ENCODE measurements at regions not wholly inside any gene's neighbourhood (a gene's known extent, or its start where the extent isn't known, plus 50 kb on each side); places are given as distances from the start of the nearest gene placed in this dataset.
A peak's percentile ranks its signal among the peaks of the same experiment; 100 is the strongest.
"Not testable (repeated sequence)": the region's sequence is repeated elsewhere in the genome, so short reads cannot be mapped to it uniquely, and the experiment has no call there.

DNA sequence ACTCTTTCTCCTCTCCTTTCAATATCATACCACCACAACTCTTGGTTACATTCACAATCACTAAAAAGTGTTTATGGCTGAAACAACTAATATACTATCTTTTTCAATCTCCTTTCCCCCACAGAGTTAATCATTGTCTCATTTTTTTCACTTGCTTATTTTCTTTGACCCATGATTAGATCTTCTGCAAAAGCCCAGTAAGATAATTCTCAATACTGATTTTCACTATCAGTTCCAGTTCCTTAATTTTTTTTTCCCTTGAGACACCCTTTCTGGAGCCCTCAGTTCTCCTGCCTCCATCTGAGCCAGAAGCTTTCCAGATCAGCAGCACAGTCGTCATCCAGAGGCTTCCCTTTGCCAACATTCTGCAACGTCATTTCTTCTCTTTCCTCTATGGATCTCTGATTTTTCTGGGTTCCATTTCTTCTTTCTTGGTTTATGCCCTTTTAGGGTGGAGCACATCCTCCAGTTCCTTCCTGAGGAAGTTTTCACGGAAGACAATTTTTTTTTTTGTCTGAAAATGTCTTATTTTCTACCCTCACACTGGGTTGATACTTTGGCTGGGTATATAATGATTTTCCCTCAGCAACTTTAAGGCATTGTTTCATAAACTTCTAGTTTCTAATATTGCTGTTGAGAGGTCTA, 88.7 kb upstream of the C15orf39 start:
- no peak overlapping the region for H3K27ac ChIP-seq (ENCODE audit: insufficient read depth, low read length, poor library complexity, severe bottlenecking)

DNA sequence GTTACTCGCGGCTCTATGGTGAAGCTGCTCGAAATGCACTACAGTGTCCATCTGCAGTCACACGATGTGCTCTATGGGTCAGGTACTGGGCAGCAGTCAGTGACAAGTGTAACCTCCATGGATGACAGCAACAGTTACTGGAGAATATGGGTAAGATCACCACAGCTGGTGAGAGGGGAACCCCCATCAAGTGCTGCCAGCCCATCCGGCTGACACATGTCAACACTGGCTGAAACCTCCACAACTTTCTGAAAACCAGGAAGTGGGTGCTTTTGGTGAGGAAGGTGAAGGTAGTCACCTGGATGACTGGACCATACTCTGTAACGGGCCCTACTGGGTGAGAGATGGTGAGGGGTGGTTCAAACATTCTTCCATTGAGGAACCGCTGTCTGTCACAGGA, 87.4 kb upstream of the C15orf39 start:
- DNase-seq (no peak), ATAC-seq (ENCODE audit: low read depth in 2 of 2) (no peak)
- Histone ChIP-seq H3K27ac (ENCODE audit: insufficient read depth, low read length, poor library complexity, severe bottlenecking) (no peak overlapping the region), H3K4me3 (ENCODE audit: low read depth, low read length) (no peak overlapping the region), H3K9me3 (ENCODE audit: control insufficient read depth in 2 of 2, low read length in 2 of 2) (peaks cover 4 to 5% of the 10 kb centered on the region in 2 experiments), H3K27me3 (ENCODE audit: control insufficient read depth, insufficient read depth, low read length) (no peaks in the 10 kb centered on the region), H3K4me1 (ENCODE audit: control insufficient read depth, insufficient read depth, low read length, poor library complexity, severe bottlenecking) (peaks cover 6% of the 10 kb centered on the region), H3K36me3 (ENCODE audit: control insufficient read depth, insufficient read depth, low read length) (no peaks in the 10 kb centered on the region)
- no peaks in the 10 kb centered on the region for H3K27me3 Mint-ChIP-seq
- H3K27ac Mint-ChIP-seq: no peak overlapping the region
- H3K4me1 Mint-ChIP-seq: peaks cover 0 to 14% (median 3%) of the 10 kb centered on the region in 4 donors
- H3K9me3 Mint-ChIP-seq: peaks cover 0 to 12% (median 0%) of the 10 kb centered on the region in 7 donors
- H3K4me3 Mint-ChIP-seq: peak overlapping the region in 1 of 4 donors; percentile 45
- H3K36me3 Mint-ChIP-seq: no peaks in the 10 kb centered on the region

More for the DNA sequence above, 88.7 kb upstream of the C15orf39 start:
- H3K27me3 Mint-ChIP-seq: no peaks in the 10 kb centered on the region
- H3K9me3 Mint-ChIP-seq: peaks cover 0 to 12% (median 0%) of the 10 kb centered on the region in 7 donors
- DNase-seq (no peak), ATAC-seq (ENCODE audit: low read depth in 2 of 2) (no peak)
- Histone ChIP-seq H3K27me3 (ENCODE audit: control insufficient read depth, insufficient read depth, low read length) (no peaks in the 10 kb centered on the region), H3K36me3 (ENCODE audit: control insufficient read depth, insufficient read depth, low read length) (no peaks in the 10 kb centered on the region), H3K4me3 (ENCODE audit: low read depth, low read length) (no peak overlapping the region), H3K4me1 (ENCODE audit: control insufficient read depth, insufficient read depth, low read length, poor library complexity, severe bottlenecking) (peaks cover 20% of the 10 kb centered on the region), H3K9me3 (ENCODE audit: control insufficient read depth in 2 of 2, low read length in 2 of 2) (peaks cover 4 to 5% of the 10 kb centered on the region in 2 experiments)
- H3K4me1 Mint-ChIP-seq: peaks cover 1 to 24% (median 12%) of the 10 kb centered on the region in 4 donors
- H3K4me3 Mint-ChIP-seq: no peak overlapping the region
- peak overlapping the region in 1 of 3 donors; percentile 21 for H3K27ac Mint-ChIP-seq
- H3K36me3 Mint-ChIP-seq: no peaks in the 10 kb centered on the region

DNA sequence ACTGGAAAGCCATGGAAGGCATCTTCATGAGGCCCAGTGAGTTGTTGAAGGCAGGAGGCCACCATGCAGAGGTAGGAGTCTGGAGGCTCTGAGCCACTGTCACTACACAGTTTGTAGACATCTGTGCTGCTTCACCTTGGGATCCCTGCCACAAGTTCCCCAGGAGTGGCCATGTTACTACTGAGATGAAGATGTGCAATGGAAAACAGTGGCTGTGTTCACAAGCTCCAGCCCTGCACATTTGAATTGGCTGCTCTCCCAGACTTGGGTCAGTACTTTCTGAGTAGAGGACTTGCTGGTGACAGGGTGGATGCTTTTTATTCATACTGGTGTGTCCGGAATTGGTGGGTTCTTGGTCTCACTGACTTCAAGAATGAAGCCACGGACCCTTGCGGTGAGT, 86.9 kb upstream of the C15orf39 start:
- Mint-ChIP-seq H3K27ac (no peak overlapping the region), H3K4me1 (peaks cover 0 to 11% (median 2%) of the 10 kb centered on the region in 4 donors), H3K9me3 (peaks cover 0 to 12% (median 0%) of the 10 kb centered on the region in 7 donors), H3K36me3 (no peaks in the 10 kb centered on the region), H3K4me3 (peak overlapping the region in 1 of 4 donors; percentile 45), H3K27me3 (no peaks in the 10 kb centered on the region)
- no peaks in the 10 kb centered on the region for H3K36me3 ChIP-seq (ENCODE audit: control insufficient read depth, insufficient read depth, low read length)
- no peak overlapping the region for H3K4me3 ChIP-seq (ENCODE audit: low read depth, low read length)
- ATAC-seq (ENCODE audit: low read depth in 2 of 2) (no peak), DNase-seq (no peak)
- peaks cover 2% of the 10 kb centered on the region for H3K4me1 ChIP-seq (ENCODE audit: control insufficient read depth, insufficient read depth, low read length, poor library complexity, severe bottlenecking)
- H3K9me3 ChIP-seq (ENCODE audit: control insufficient read depth in 2 of 2, low read length in 2 of 2): peaks cover 4 to 5% of the 10 kb centered on the region in 2 experiments
- no peaks in the 10 kb centered on the region for H3K27me3 ChIP-seq (ENCODE audit: control insufficient read depth, insufficient read depth, low read length)
- H3K27ac ChIP-seq (ENCODE audit: insufficient read depth, low read length, poor library complexity, severe bottlenecking): no peak overlapping the region

DNA sequence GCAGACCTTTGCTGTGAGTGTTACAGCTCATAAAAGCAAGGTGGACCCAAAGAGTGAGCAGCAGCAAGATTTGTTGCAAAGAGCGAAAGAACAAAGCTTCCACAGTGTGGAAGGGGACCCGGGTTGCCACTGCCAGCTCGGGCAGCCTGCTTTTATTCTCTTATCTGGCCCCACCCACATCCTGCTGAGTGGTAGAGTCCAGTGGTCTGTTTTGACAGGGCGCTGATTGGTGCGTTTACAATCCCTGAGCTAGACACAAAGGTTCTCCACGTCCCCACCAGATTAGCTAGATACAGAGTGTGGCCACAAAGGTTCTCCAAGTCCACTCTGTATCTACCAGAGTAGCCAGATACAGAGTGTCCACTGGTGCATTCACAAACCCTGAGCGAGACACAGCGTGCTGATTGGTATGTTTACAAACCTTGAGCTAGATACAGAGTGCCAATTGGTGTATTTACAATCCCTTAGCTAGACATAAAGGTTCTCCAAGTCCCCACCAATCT, 86.2 kb upstream of the C15orf39 start:
- not testable (repeated sequence) for H3K36me3 ChIP-seq (ENCODE audit: control insufficient read depth, insufficient read depth, low read length); ATAC-seq (ENCODE audit: low read depth in 2 of 2); H3K27me3 Mint-ChIP-seq; H3K27ac Mint-ChIP-seq; H3K4me1 Mint-ChIP-seq; H3K36me3 Mint-ChIP-seq; H3K27ac ChIP-seq (ENCODE audit: insufficient read depth, low read length, poor library complexity, severe bottlenecking); DNase-seq; H3K4me3 ChIP-seq (ENCODE audit: low read depth, low read length); H3K4me1 ChIP-seq (ENCODE audit: control insufficient read depth, insufficient read depth, low read length, poor library complexity, severe bottlenecking); H3K4me3 Mint-ChIP-seq; H3K27me3 ChIP-seq (ENCODE audit: control insufficient read depth, insufficient read depth, low read length); H3K9me3 ChIP-seq (ENCODE audit: control insufficient read depth in 2 of 2, low read length in 2 of 2)
- peaks cover 0 to 12% (median 0%) of the 10 kb centered on the region in 7 donors for H3K9me3 Mint-ChIP-seq

DNA sequence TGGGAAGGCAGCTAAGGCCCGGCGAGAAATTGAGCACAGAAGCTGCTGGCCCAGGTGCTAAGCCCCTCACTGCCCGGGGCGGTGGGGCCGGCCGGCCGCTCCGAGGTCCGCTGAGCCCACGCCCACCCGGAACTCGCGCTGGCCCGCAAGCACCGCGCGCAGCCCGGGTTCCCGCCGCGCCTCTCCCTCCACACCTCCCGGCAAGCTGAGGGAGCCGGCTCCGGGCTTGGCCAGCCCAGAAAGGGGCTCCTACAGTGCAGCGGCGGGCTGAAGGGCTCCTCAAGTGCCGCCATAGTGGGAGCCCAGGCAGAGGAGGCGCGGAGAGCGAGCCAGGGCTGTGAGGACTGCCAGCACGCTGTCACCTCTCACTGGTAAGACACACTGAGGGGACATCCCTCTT, 85.5 kb upstream of the C15orf39 start:
- H3K4me3 Mint-ChIP-seq; H3K36me3 Mint-ChIP-seq; H3K9me3 ChIP-seq (ENCODE audit: control insufficient read depth in 2 of 2, low read length in 2 of 2); H3K36me3 ChIP-seq (ENCODE audit: control insufficient read depth, insufficient read depth, low read length); H3K4me1 ChIP-seq (ENCODE audit: control insufficient read depth, insufficient read depth, low read length, poor library complexity, severe bottlenecking); H3K27me3 Mint-ChIP-seq; DNase-seq; H3K4me3 ChIP-seq (ENCODE audit: low read depth, low read length); H3K27me3 ChIP-seq (ENCODE audit: control insufficient read depth, insufficient read depth, low read length); ATAC-seq (ENCODE audit: low read depth in 2 of 2); H3K27ac ChIP-seq (ENCODE audit: insufficient read depth, low read length, poor library complexity, severe bottlenecking); H3K4me1 Mint-ChIP-seq; H3K27ac Mint-ChIP-seq: not testable (repeated sequence)
- H3K9me3 Mint-ChIP-seq: peaks cover 0 to 12% (median 0%) of the 10 kb centered on the region in 7 donors

DNA sequence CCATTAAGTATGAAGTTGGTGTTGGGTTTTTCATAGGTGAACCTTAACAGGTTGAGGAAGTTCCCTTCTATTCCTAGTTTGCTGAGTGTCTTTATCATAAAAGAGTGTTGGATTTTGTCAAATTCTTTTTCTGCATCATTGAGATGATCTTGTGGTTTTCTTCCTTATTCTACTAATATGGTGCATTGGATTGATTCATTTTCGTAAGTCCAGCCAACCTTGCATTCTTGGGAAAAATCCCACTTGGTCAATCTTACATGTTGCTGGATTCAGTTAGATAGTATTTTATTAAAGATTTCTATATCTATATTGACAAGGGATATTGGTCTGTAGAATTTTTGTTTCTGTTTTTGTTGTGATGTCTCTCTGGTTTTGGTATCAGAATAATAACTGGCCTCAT, 83.7 kb upstream of the C15orf39 start:
- H3K4me1 ChIP-seq (ENCODE audit: control insufficient read depth, insufficient read depth, low read length, poor library complexity, severe bottlenecking): no peaks in the 10 kb centered on the region
- peaks cover 2 to 3% of the 10 kb centered on the region in 2 experiments for H3K9me3 ChIP-seq (ENCODE audit: control insufficient read depth in 2 of 2, low read length in 2 of 2)
- no peaks in the 10 kb centered on the region for H3K36me3 ChIP-seq (ENCODE audit: control insufficient read depth, insufficient read depth, low read length)
- no peak overlapping the region for H3K4me3 ChIP-seq (ENCODE audit: low read depth, low read length)
- no peak for DNase-seq
- H3K27ac ChIP-seq (ENCODE audit: insufficient read depth, low read length, poor library complexity, severe bottlenecking): no peak overlapping the region
- Mint-ChIP-seq H3K4me3 (no peak overlapping the region), H3K36me3 (no peaks in the 10 kb centered on the region), H3K27me3 (no peaks in the 10 kb centered on the region), H3K9me3 (peaks cover 0 to 8% (median 0%) of the 10 kb centered on the region in 7 donors), H3K27ac (no peak overlapping the region), H3K4me1 (peaks cover 0 to 3% (median 0%) of the 10 kb centered on the region in 4 donors)
- ATAC-seq (ENCODE audit: low read depth in 2 of 2): no peak
- H3K27me3 ChIP-seq (ENCODE audit: control insufficient read depth, insufficient read depth, low read length): no peaks in the 10 kb centered on the region

DNA sequence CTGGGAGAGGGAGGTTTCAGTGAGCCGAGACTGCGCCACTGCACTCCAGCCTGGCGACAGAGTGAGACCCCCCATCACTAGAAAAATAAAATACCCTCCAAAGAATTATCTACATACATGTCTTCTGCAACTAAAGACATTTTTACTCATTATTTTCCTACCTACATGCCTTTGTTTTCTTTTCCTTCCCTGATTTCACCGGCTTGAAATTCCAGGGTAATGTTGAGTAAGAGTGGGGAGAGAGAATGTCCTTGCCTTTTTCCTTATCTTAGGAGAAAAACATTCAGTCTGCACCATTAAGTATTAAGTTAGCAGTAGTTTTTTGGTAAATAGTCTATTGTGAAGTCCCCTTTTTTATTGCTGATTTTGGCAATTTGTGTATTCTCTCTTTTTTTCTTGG, 82.4 kb upstream of the C15orf39 start:
- DNase-seq; H3K36me3 ChIP-seq (ENCODE audit: control insufficient read depth, insufficient read depth, low read length); H3K36me3 Mint-ChIP-seq; H3K9me3 Mint-ChIP-seq; H3K27me3 Mint-ChIP-seq; H3K27ac ChIP-seq (ENCODE audit: insufficient read depth, low read length, poor library complexity, severe bottlenecking); H3K4me1 ChIP-seq (ENCODE audit: control insufficient read depth, insufficient read depth, low read length, poor library complexity, severe bottlenecking); H3K4me3 ChIP-seq (ENCODE audit: low read depth, low read length); ATAC-seq (ENCODE audit: low read depth in 2 of 2); H3K27me3 ChIP-seq (ENCODE audit: control insufficient read depth, insufficient read depth, low read length); H3K4me1 Mint-ChIP-seq; H3K9me3 ChIP-seq (ENCODE audit: control insufficient read depth in 2 of 2, low read length in 2 of 2); H3K4me3 Mint-ChIP-seq: not testable (repeated sequence)
- H3K27ac Mint-ChIP-seq: peak overlapping the region in 1 of 3 donors; percentile 35

DNA sequence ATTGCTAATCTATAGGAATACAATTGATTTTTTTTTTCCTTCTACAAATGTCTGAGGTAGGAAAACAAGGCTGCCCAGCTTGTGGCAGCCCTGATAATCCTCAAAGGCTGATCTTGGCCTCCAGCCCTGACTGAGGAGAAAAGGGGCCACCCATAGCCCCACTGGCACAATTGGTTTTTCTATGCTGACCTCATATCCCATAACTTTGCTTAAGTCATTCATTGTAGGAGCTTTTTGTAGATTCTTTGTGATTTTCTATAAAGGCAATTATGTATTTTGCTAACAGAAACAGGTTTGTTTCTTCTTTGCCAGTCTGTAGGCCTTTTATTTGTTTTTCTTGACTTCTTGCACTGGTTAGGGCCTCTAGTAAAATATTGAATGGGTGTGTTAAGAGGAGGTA, 80.2 kb upstream of the C15orf39 start:
- ATAC-seq (ENCODE audit: low read depth in 2 of 2): no peak
- no peaks in the 10 kb centered on the region for H3K27me3 Mint-ChIP-seq
- no peaks in the 10 kb centered on the region for H3K4me1 ChIP-seq (ENCODE audit: control insufficient read depth, insufficient read depth, low read length, poor library complexity, severe bottlenecking)
- no peaks in the 10 kb centered on the region for H3K4me1 Mint-ChIP-seq
- no peak overlapping the region for H3K27ac ChIP-seq (ENCODE audit: insufficient read depth, low read length, poor library complexity, severe bottlenecking)
- H3K4me3 ChIP-seq (ENCODE audit: low read depth, low read length): no peak overlapping the region
- H3K9me3 ChIP-seq (ENCODE audit: control insufficient read depth in 2 of 2, low read length in 2 of 2): no peaks in the 10 kb centered on the region
- H3K9me3 Mint-ChIP-seq: peaks cover 0 to 2% (median 0%) of the 10 kb centered on the region in 7 donors
- no peak for DNase-seq
- no peak overlapping the region for H3K27ac Mint-ChIP-seq
- H3K36me3 Mint-ChIP-seq: no peaks in the 10 kb centered on the region
- H3K4me3 Mint-ChIP-seq: no peak overlapping the region
- no peaks in the 10 kb centered on the region for H3K36me3 ChIP-seq (ENCODE audit: control insufficient read depth, insufficient read depth, low read length)
- no peaks in the 10 kb centered on the region for H3K27me3 ChIP-seq (ENCODE audit: control insufficient read depth, insufficient read depth, low read length)

Data from CD4-positive, CD25-positive, alpha-beta regulatory T cell (primary cell).